ENCODE measurements at regions not wholly inside any gene's neighbourhood (a gene's known extent, or its start where the extent isn't known, plus 50 kb on each side); places are given as distances from the start of the nearest gene placed in this dataset.

DNA sequence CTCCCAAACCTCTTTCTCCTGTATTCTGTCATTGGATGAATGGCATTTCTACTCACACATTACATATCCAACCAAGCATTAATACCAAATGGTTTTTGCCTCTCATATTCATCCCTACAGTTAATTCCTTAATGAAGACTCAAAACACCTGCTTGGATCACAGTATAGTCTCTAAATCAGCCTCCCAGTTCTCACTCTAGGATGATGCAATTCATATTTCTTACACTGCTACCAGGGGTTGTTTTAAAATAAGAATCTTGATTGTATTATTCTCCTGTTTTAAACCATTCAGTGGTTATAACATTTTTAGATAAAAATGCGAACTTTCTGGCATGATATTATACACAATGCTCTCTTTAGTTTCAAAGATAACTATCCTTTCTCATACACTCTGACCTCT, 281.4 kb upstream of the ZEB2 start:
- TF ChIP-seq, protein P1, sequence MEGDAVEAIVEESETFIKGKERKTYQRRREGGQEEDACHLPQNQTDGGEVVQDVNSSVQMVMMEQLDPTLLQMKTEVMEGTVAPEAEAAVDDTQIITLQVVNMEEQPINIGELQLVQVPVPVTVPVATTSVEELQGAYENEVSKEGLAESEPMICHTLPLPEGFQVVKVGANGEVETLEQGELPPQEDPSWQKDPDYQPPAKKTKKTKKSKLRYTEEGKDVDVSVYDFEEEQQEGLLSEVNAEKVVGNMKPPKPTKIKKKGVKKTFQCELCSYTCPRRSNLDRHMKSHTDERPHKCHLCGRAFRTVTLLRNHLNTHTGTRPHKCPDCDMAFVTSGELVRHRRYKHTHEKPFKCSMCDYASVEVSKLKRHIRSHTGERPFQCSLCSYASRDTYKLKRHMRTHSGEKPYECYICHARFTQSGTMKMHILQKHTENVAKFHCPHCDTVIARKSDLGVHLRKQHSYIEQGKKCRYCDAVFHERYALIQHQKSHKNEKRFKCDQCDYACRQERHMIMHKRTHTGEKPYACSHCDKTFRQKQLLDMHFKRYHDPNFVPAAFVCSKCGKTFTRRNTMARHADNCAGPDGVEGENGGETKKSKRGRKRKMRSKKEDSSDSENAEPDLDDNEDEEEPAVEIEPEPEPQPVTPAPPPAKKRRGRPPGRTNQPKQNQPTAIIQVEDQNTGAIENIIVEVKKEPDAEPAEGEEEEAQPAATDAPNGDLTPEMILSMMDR (IDR thresholded peaks at IDR 0.05), result no peak
- TF ChIP-seq, protein P2, sequence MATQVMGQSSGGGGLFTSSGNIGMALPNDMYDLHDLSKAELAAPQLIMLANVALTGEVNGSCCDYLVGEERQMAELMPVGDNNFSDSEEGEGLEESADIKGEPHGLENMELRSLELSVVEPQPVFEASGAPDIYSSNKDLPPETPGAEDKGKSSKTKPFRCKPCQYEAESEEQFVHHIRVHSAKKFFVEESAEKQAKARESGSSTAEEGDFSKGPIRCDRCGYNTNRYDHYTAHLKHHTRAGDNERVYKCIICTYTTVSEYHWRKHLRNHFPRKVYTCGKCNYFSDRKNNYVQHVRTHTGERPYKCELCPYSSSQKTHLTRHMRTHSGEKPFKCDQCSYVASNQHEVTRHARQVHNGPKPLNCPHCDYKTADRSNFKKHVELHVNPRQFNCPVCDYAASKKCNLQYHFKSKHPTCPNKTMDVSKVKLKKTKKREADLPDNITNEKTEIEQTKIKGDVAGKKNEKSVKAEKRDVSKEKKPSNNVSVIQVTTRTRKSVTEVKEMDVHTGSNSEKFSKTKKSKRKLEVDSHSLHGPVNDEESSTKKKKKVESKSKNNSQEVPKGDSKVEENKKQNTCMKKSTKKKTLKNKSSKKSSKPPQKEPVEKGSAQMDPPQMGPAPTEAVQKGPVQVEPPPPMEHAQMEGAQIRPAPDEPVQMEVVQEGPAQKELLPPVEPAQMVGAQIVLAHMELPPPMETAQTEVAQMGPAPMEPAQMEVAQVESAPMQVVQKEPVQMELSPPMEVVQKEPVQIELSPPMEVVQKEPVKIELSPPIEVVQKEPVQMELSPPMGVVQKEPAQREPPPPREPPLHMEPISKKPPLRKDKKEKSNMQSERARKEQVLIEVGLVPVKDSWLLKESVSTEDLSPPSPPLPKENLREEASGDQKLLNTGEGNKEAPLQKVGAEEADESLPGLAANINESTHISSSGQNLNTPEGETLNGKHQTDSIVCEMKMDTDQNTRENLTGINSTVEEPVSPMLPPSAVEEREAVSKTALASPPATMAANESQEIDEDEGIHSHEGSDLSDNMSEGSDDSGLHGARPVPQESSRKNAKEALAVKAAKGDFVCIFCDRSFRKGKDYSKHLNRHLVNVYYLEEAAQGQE (IDR thresholded peaks at IDR 0.05; ENCODE audit: insufficient read depth in 1 of 2, low read depth in 2 of 2, low read length in 1 of 2), result no peak
- TF ChIP-seq TCF7L2 (IDR thresholded peaks at IDR 0.05; ENCODE audit: low read depth, low read length), result no peak
- no peak for TF ChIP-seq POLR2AphosphoS5 (IDR thresholded peaks at IDR 0.05; ENCODE audit: low read depth, low read length)
- no peak for TF ChIP-seq SIN3A (IDR thresholded peaks at IDR 0.05; ENCODE audit: borderline replicate concordance, insufficient read depth, low read depth, low read length)
